Neural progenitor cell (in vitro differentiated cells): ENCODE measurements at regions not wholly inside any gene's neighbourhood (a gene's known extent, or its start where the extent isn't known, plus 50 kb on each side); places are given as distances from the start of the nearest gene placed in this dataset.

Experiments
- EZH2 ChIP-seq: fragments of 200-600 bp; sonication (generic); IDR thresholded peaks from 2 replicates; pipeline ENCODE4 v1.6.1; 2017; ENCODE audit warnings: antibody characterized with exemption, mild to moderate bottlenecking, moderate library complexity
- EZH2phosphoT487 ChIP-seq: fragments of 200-600 bp; sonication (generic); IDR thresholded peaks from 2 replicates; pipeline ENCODE4 v1.6.1; 2017; ENCODE audit warnings: antibody characterized with exemption
- TF ChIP-seq, protein P1 (sequence below): fragments of 200-600 bp; sonication (generic); IDR thresholded peaks from 2 replicates; pipeline ENCODE4 v1.5.1; 2017; ENCODE audit warnings: antibody characterized with exemption, mild to moderate bottlenecking

GRCh38 chr3:75218577-75218976 is 445.6 kb upstream of the FRG2C start:
- TF ChIP-seq, protein P1, sequence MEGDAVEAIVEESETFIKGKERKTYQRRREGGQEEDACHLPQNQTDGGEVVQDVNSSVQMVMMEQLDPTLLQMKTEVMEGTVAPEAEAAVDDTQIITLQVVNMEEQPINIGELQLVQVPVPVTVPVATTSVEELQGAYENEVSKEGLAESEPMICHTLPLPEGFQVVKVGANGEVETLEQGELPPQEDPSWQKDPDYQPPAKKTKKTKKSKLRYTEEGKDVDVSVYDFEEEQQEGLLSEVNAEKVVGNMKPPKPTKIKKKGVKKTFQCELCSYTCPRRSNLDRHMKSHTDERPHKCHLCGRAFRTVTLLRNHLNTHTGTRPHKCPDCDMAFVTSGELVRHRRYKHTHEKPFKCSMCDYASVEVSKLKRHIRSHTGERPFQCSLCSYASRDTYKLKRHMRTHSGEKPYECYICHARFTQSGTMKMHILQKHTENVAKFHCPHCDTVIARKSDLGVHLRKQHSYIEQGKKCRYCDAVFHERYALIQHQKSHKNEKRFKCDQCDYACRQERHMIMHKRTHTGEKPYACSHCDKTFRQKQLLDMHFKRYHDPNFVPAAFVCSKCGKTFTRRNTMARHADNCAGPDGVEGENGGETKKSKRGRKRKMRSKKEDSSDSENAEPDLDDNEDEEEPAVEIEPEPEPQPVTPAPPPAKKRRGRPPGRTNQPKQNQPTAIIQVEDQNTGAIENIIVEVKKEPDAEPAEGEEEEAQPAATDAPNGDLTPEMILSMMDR: no peak
- TF ChIP-seq EZH2: no peak
- no peak for TF ChIP-seq EZH2phosphoT487
